H1 (cell line): ENCODE measurements at regions not wholly inside any gene's neighbourhood (a gene's known extent, or its start where the extent isn't known, plus 50 kb on each side); places are given as distances from the start of the nearest gene placed in this dataset.

ENCODE experiments used
- CTCF ChIA-PET: fragments of 300-600 bp; sonication (Branson Sonifier 250); formaldehyde crosslinking; loops from one replicate; lab custom pipeline; 2021; ENCODE audit not compliant: partially characterized antibody; lab: Charles Lee
- POLR2A ChIA-PET: fragments of 300-600 bp; sonication (Branson Sonifier 250); formaldehyde crosslinking; loops from one replicate; lab custom pipeline; 2021; ENCODE audit warnings: inconsistent platforms; ENCODE audit not compliant: partially characterized antibody; lab: Charles Lee
- DNase-seq, 2 experiments: peaks; one replicate each; pipeline versions ENCODE4 v3.0.0 to v3.0.0-alpha.2; 2010 to 2022; ENCODE audit warnings: low spot score in 2 of 2, low read depth in 1 of 2, mixed read lengths in 1 of 2
- FAIRE-seq: peaks from 2 replicates; lab custom pipeline; 2011; peaks lifted over from hg19 to GRCh38; lab: Jason Lieb, UNC
- H2AFZ ChIP-seq: 2 replicates; pipeline ENCODE4 v1.8.1; 2012; ENCODE audit warnings: low read length, inconsistent platforms
- H2AK5ac ChIP-seq: 2 replicates; pipeline ENCODE4 v1.6.1; 2013; ENCODE audit warnings: low read depth, low read length
- H2BK120ac ChIP-seq: replicated peaks from 2 replicates; pipeline ENCODE3; 2013; ENCODE audit warnings: low read depth, low read length, inconsistent platforms
- H2BK12ac ChIP-seq: 2 replicates; pipeline ENCODE4 v1.6.1; 2013; ENCODE audit warnings: low read depth, low read length
- H2BK15ac ChIP-seq: 2 replicates; pipeline ENCODE4 v1.6.1; 2013; ENCODE audit warnings: low read length
- H2BK20ac ChIP-seq: 2 replicates; pipeline ENCODE4 v1.6.1; 2013; ENCODE audit warnings: low read length
- H2BK5ac ChIP-seq: 2 replicates; pipeline ENCODE4 v1.6.1; 2013; ENCODE audit warnings: low read depth, low read length
- H3K14ac ChIP-seq: 2 replicates; pipeline ENCODE4 v1.6.1; 2013; ENCODE audit warnings: inconsistent platforms; ENCODE audit not compliant: insufficient read length
- H3K18ac ChIP-seq: 2 replicates; pipeline ENCODE4 v1.6.1; 2013; ENCODE audit warnings: low read length; ENCODE audit errors: extremely low read depth
- H3K23ac ChIP-seq: 2 replicates; pipeline ENCODE4 v1.6.1; 2013; ENCODE audit warnings: inconsistent platforms; ENCODE audit not compliant: insufficient read length
- H3K23me2 ChIP-seq: 2 replicates; pipeline ENCODE4 v1.6.1; 2013; ENCODE audit warnings: low read depth, low read length
- H3K27ac ChIP-seq: 2 replicates; pipeline ENCODE4 v1.6.1; 2011; ENCODE audit warnings: low read depth, low read length, inconsistent platforms
- H3K27me3 ChIP-seq, 4 experiments: replicated peaks in 1 of 4; 1 replicate in 1 of 4; 2 replicates in 3 of 4; pipeline versions ENCODE4 v1.6.1 to v1.8.1; 2011 to 2013; ENCODE audit warnings: low read length in 3 of 4, mild to moderate bottlenecking in 3 of 4, inconsistent platforms in 2 of 4, mixed read lengths in 2 of 4, moderate library complexity in 1 of 4; ENCODE audit not compliant: control insufficient read depth in 3 of 4, insufficient read depth in 3 of 4; ENCODE audit errors: extremely low read depth in 1 of 4
- H3K36me3 ChIP-seq, 4 experiments: 2 replicates each; pipeline versions ENCODE4 v1.6.1 to v1.8.1; 2011 to 2013; ENCODE audit warnings: mild to moderate bottlenecking in 4 of 4, low read length in 3 of 4, moderate library complexity in 2 of 4, control low read depth in 1 of 4, inconsistent platforms in 1 of 4; ENCODE audit not compliant: insufficient read depth in 4 of 4, control insufficient read depth in 2 of 4
- H3K4ac ChIP-seq: replicated peaks from 2 replicates; pipeline ENCODE3; 2013; ENCODE audit warnings: low read length, low read depth, mixed read lengths, inconsistent platforms; ENCODE audit not compliant: insufficient read length
- H3K4me1 ChIP-seq, 4 experiments: replicated peaks in 1 of 4; 1 replicate in 1 of 4; 2 replicates in 3 of 4; pipeline versions ENCODE4 v1.6.1 to v1.8.1; 2011 to 2013; ENCODE audit warnings: low read length in 3 of 4, inconsistent platforms in 2 of 4, mixed read lengths in 1 of 4; ENCODE audit not compliant: insufficient read depth in 4 of 4, control insufficient read depth in 3 of 4
- H3K4me2 ChIP-seq, 2 experiments: 2 replicates each; pipeline versions ENCODE4 v1.6.1 to v1.8.1; 2011 to 2013; ENCODE audit warnings: low read depth in 2 of 2, low read length in 2 of 2, control low read depth in 1 of 2, inconsistent platforms in 1 of 2, mild to moderate bottlenecking in 1 of 2; ENCODE audit not compliant: insufficient read depth in 1 of 2
- H3K4me3 ChIP-seq, 4 experiments: fragments of 200-600, 300-600 bp in 1 of 4; sonication (generic), shearing (Covaris generic), sonication (Bioruptor Twin) in 1 of 4; 2 replicates each; pipeline versions ENCODE4 v1.5.1 to v1.8.1; 2011 to 2016; ENCODE audit warnings: low read length in 4 of 4, low read depth in 3 of 4, control low read depth in 2 of 4, inconsistent platforms in 2 of 4, mild to moderate bottlenecking in 2 of 4, mixed read lengths in 1 of 4, moderate library complexity in 1 of 4; ENCODE audit not compliant: insufficient read depth in 2 of 4; ENCODE audit errors: extremely low read depth in 1 of 4
- H3K56ac ChIP-seq: replicated peaks from 2 replicates; pipeline ENCODE3; 2013; ENCODE audit warnings: low read depth, mild to moderate bottlenecking, mixed read lengths, low read length, inconsistent platforms; ENCODE audit not compliant: insufficient read length
- H3K79me1 ChIP-seq: 2 replicates; pipeline ENCODE4 v1.6.1; 2013; ENCODE audit warnings: low read depth, low read length, control low read depth
- H3K79me2 ChIP-seq, 2 experiments: 2 replicates each; pipeline versions ENCODE4 v1.6.1 to v1.8.1; 2012 to 2013; ENCODE audit warnings: low read length in 2 of 2, mild to moderate bottlenecking in 2 of 2, inconsistent platforms in 1 of 2; ENCODE audit not compliant: insufficient read depth in 2 of 2, control insufficient read depth in 1 of 2
- H3K9ac ChIP-seq, 4 experiments: replicated peaks in 1 of 4; 1 replicate in 1 of 4; 2 replicates in 3 of 4; pipeline versions ENCODE4 v1.6.1 to v1.8.1; 2011 to 2013; ENCODE audit warnings: low read depth in 3 of 4, low read length in 3 of 4, control low read depth in 2 of 4, mild to moderate bottlenecking in 2 of 4, moderate library complexity in 2 of 4, inconsistent platforms in 1 of 4; ENCODE audit errors: extremely low read depth in 1 of 4
- H3K9me3 ChIP-seq, 2 experiments: 2 replicates each; pipeline versions ENCODE4 v1.6.1 to v1.8.1; 2012 to 2013; ENCODE audit warnings: mild to moderate bottlenecking in 2 of 2, moderate library complexity in 2 of 2, control low read depth in 1 of 2, inconsistent platforms in 1 of 2, low read depth in 1 of 2, low read length in 1 of 2, mixed read lengths in 1 of 2; ENCODE audit not compliant: insufficient read depth in 2 of 2
- H4K20me1 ChIP-seq, 2 experiments: replicated peaks in 1 of 2; 2 replicates each; pipeline versions ENCODE3 to v1.8.1; 2011 to 2013; ENCODE audit warnings: inconsistent platforms in 2 of 2, low read length in 2 of 2, mild to moderate bottlenecking in 1 of 2; ENCODE audit not compliant: insufficient read depth in 2 of 2, control insufficient read depth in 1 of 2
- H4K5ac ChIP-seq: 2 replicates; pipeline ENCODE4 v1.6.1; 2013; ENCODE audit warnings: low read length, low read depth, mixed read lengths, inconsistent platforms; ENCODE audit not compliant: insufficient read length
- H4K8ac ChIP-seq: 2 replicates; pipeline ENCODE4 v1.8.0; 2013; ENCODE audit warnings: mild to moderate bottlenecking, moderate library complexity, low read length, inconsistent platforms; ENCODE audit not compliant: insufficient read depth; ENCODE audit errors: extremely low read depth
- H4K91ac ChIP-seq: replicated peaks from 2 replicates; pipeline ENCODE3; 2013; ENCODE audit warnings: low read length, mixed read lengths, inconsistent platforms; ENCODE audit not compliant: insufficient read length
- CHD7 ChIP-seq: fragments of 300-600 bp; sonication (generic); IDR thresholded peaks from 2 replicates; pipeline ENCODE4 v1.7.1; 2012; ENCODE audit warnings: low read length, moderate library complexity, mild to moderate bottlenecking, inconsistent platforms; ENCODE audit not compliant: insufficient replicate concordance
- WGBS, 2 experiments: shearing (Covaris generic) in 1 of 2; methylation state at CpG; one replicate each; pipeline versions ENCODE4 v1.1.6 to v1.1.7; 2013 to 2015; ENCODE audit warnings: low lambda C conversion rate in 2 of 2, mixed read lengths in 2 of 2, inconsistent platforms in 1 of 2, low coverage in 1 of 2, missing lambda C conversion rate in 1 of 2; ENCODE audit not compliant: insufficient replicate concordance in 2 of 2, insufficient coverage in 1 of 2, insufficient read length in 1 of 2; ENCODE audit errors: extremely low coverage in 1 of 2, missing lambda C conversion rate in 1 of 2; 5-methylcytosine and 5-hydroxymethylcytosine counted together

DNA sequence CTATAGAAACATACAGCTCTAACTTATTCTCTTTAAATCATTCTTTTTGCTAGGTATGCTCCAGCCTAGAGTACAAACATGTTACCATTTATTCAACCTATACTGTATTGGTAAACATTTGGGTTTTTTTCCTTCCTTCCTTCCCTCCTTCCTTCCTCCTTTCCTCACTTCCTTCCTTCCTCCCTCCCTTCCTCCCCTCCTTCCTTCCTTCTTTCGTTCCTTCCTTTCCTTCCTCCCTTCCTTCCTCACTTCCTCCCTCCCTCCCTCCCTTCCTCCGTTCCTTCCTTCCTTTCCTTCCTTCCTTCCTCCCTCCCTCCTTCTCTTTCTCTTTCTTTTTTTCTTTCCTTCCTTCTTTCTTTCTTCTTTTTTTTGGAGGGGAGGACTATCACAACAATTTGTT is 286.7 kb upstream of the PRKCQ start:
- H3K9ac ChIP-seq, result no peak overlapping the region
- no peaks in the 10 kb centered on the region for H3K36me3 ChIP-seq
- no peak overlapping the region for H2AK5ac ChIP-seq
- TF ChIP-seq CHD7, result no peak

More for the DNA sequence above, 286.7 kb upstream of the PRKCQ start:
- H3K9me3 ChIP-seq, result no peaks in the 10 kb centered on the region
- no peaks in the 10 kb centered on the region for H3K79me1 ChIP-seq
- no peak overlapping the region for H3K27ac ChIP-seq
- no peak overlapping the region for H2BK12ac ChIP-seq
- no peak overlapping the region for H3K4me3 ChIP-seq
- no peak overlapping the region for H2BK20ac ChIP-seq
- H4K20me1 ChIP-seq, result no peaks in the 10 kb centered on the region
- CTCF ChIA-PET, result interaction anchor here (0.6 kb wide), 1 partner anchor 8 kb away, joined by 3 read pairs; no protein-coding TSS in a partner anchor
- H3K23ac ChIP-seq, result no peak overlapping the region
- DNase-seq (no peak), FAIRE-seq (no peak)
- H2BK120ac ChIP-seq, result no peak overlapping the region
- no peaks in the 10 kb centered on the region for H3K27me3 ChIP-seq
- H3K4me2 ChIP-seq, result no peak overlapping the region
- no peak overlapping the region for H3K18ac ChIP-seq
- WGBS, 2 experiments, result 9% methylated on average over 2 of the region's 2 CpGs; no CpG with 5 or more reads in 1 of the 2 experiments
- no peaks in the 10 kb centered on the region for H3K4me1 ChIP-seq
- H4K5ac ChIP-seq, result no peak overlapping the region
- no peak overlapping the region for H3K14ac ChIP-seq
- no peak overlapping the region for H2BK15ac ChIP-seq
- POLR2A ChIA-PET, result no interaction called here
- no peak overlapping the region for H2BK5ac ChIP-seq
- no peak overlapping the region for H3K4ac ChIP-seq
- no peaks in the 10 kb centered on the region for H3K79me2 ChIP-seq
- no peak overlapping the region for H2AFZ ChIP-seq
- no peaks in the 10 kb centered on the region; the same call in 1 of the 2 replicates for H3K23me2 ChIP-seq
- no peak overlapping the region for H3K56ac ChIP-seq
- H4K8ac ChIP-seq, result no peak overlapping the region
- H4K91ac ChIP-seq, result no peak overlapping the region
